ENCODE measurements at regions not wholly inside any gene's neighbourhood (a gene's known extent, or its start where the extent isn't known, plus 50 kb on each side); places are given as distances from the start of the nearest gene placed in this dataset.

DNA sequence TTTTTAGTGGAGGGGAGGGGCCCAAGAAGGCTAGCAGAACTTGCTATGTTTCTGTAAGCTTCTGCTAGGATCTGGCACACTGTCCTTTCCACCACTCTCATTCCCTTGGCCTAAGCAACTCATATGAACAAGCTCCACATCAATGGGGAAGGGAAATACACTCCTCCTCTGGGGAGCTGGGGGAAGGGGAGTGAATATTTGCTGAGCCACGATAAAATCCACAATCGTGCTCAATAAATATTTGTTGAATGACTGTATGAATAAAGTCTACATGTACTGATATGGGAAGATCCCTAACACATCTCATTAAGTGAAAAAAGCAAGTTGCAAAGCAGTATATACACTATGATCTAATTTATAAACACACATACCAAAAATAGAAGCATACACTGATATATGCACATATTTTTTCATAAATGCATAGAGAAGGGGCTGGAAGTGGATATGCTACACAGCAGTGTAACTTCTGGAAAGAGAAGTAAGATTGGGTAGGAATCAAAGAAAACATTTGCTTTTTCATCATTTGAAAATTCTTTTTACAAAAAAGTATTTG, 95.8 kb upstream of the EFHC2 start:
- no peak for TF ChIP-seq POLR2A (IDR thresholded peaks at IDR 0.05)
- TF ChIP-seq, protein P1, sequence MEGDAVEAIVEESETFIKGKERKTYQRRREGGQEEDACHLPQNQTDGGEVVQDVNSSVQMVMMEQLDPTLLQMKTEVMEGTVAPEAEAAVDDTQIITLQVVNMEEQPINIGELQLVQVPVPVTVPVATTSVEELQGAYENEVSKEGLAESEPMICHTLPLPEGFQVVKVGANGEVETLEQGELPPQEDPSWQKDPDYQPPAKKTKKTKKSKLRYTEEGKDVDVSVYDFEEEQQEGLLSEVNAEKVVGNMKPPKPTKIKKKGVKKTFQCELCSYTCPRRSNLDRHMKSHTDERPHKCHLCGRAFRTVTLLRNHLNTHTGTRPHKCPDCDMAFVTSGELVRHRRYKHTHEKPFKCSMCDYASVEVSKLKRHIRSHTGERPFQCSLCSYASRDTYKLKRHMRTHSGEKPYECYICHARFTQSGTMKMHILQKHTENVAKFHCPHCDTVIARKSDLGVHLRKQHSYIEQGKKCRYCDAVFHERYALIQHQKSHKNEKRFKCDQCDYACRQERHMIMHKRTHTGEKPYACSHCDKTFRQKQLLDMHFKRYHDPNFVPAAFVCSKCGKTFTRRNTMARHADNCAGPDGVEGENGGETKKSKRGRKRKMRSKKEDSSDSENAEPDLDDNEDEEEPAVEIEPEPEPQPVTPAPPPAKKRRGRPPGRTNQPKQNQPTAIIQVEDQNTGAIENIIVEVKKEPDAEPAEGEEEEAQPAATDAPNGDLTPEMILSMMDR (IDR thresholded peaks at IDR 0.05) = no peak

Data from transverse colon (tissue), 3 donors.